SU-DHL-6 (cell line): ENCODE measurements at regions not wholly inside any gene's neighbourhood (a gene's known extent, or its start where the extent isn't known, plus 50 kb on each side); places are given as distances from the start of the nearest gene placed in this dataset.

Experiments
- H2AFZ ChIP-seq: fragments of 200-600 bp; sonication (generic); 2 replicates; pipeline ENCODE4 v1.6.1; 2014; ENCODE audit warnings: low read depth, mild to moderate bottlenecking, moderate library complexity, mixed read lengths, antibody characterized with exemption, low read length; ENCODE audit not compliant: severe bottlenecking
- H3F3A ChIP-seq: fragments of 200-600 bp; shearing (Covaris generic); 2 replicates; pipeline ENCODE4 v1.6.0; 2016; ENCODE audit warnings: antibody characterized with exemption, mild to moderate bottlenecking; ENCODE audit not compliant: insufficient read depth
- H3K27ac ChIP-seq: fragments of 200-600 bp; sonication (generic); 2 replicates; pipeline ENCODE4 v1.5.1; 2016; ENCODE audit warnings: low read depth, mild to moderate bottlenecking, low read length, moderate library complexity, mixed read lengths
- H3K27me3 ChIP-seq: fragments of 200-600 bp; sonication (generic), shearing (Covaris generic); 2 replicates; pipeline ENCODE4 v1.6.0; 2014; ENCODE audit warnings: mild to moderate bottlenecking, low read length
- H3K36me3 ChIP-seq: fragments of 200-600 bp; sonication (generic); 2 replicates; pipeline ENCODE4 v1.6.1; 2014; ENCODE audit warnings: mild to moderate bottlenecking, low read length, mixed read lengths
- H3K4me2 ChIP-seq: fragments of 300-600, 200-600 bp; shearing (Covaris generic), sonication (generic); 2 replicates; pipeline ENCODE4 v1.6.0; 2014; ENCODE audit warnings: low read length, low read depth, mild to moderate bottlenecking; ENCODE audit not compliant: poor library complexity, severe bottlenecking
- H3K4me3 ChIP-seq: fragments of 200-600 bp; sonication (generic); 2 replicates; pipeline ENCODE4 v1.5.1; 2014; ENCODE audit warnings: antibody characterized with exemption, low read length, mild to moderate bottlenecking, mixed read lengths; ENCODE audit not compliant: insufficient read depth, poor library complexity, severe bottlenecking
- H3K79me2 ChIP-seq: fragments of 200-600 bp; sonication (generic); 2 replicates; pipeline ENCODE4 v1.6.1; 2014; ENCODE audit warnings: mild to moderate bottlenecking, low read length, moderate library complexity; ENCODE audit not compliant: insufficient read depth
- H3K9ac ChIP-seq: fragments of 200-600 bp; sonication (generic); 2 replicates; pipeline ENCODE4 v1.7.0; 2014; ENCODE audit warnings: mild to moderate bottlenecking, low read length
- H3K9me2 ChIP-seq: fragments of 200-600 bp; sonication (generic); replicated peaks from 2 replicates; pipeline ENCODE4 v1.6.1; 2014; ENCODE audit warnings: low read length; ENCODE audit not compliant: insufficient read depth
- H3K9me3 ChIP-seq: fragments of 200-600 bp; sonication (generic); 2 replicates; pipeline ENCODE4 v1.6.1; 2014; ENCODE audit warnings: low read length, mixed read lengths; ENCODE audit not compliant: insufficient read depth
- H4K20me1 ChIP-seq: fragments of 200-600 bp; sonication (generic); 2 replicates; pipeline ENCODE4 v1.6.1; 2014; ENCODE audit warnings: low read depth, mild to moderate bottlenecking, antibody characterized with exemption, low read length, moderate library complexity, mixed read lengths
- EZH2phosphoT487 ChIP-seq: fragments of 200-600 bp; sonication (generic), shearing (Covaris generic); conservative IDR thresholded peaks from 2 replicates; pipeline ENCODE4 v1.6.1; 2018; ENCODE audit warnings: mild to moderate bottlenecking, antibody characterized with exemption, low read length, moderate library complexity, mixed read lengths
- TF ChIP-seq, protein P1 (sequence below): fragments of 200-600 bp; sonication (generic); IDR thresholded peaks from one replicate; pipeline ENCODE4 v1.5.1; 2017; ENCODE audit warnings: antibody characterized with exemption, mild to moderate bottlenecking, low read length, moderate library complexity; ENCODE audit not compliant: insufficient read depth, poor library complexity, severe bottlenecking

DNA sequence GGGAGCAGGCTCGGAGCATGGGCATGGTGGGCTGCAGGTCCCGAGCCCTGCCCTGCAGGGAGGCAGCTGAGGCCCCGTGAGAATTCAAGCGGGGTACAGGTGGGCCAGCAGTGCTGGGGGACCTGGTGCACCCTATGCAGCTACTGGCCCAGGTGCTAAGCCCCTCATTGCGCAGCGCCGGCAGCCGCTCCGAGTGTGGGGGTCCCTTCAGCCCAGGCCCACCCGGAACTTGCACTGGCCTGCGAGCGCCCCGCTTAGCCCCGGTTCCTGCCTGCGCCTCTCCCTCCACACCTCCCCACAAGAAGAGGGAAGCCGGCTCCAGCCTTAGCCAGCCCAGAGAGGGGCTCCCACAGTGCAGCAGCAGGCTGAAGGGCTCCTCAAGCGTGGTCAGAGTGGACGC lies 250.7 kb downstream of the CRPPA start:
- no peaks in the 10 kb centered on the region for H3F3A ChIP-seq
- no peak overlapping the region for H3K9ac ChIP-seq
- no peaks in the 10 kb centered on the region for H3K9me3 ChIP-seq
- H3K27me3 ChIP-seq: no peaks in the 10 kb centered on the region
- H3K36me3 ChIP-seq: no peaks in the 10 kb centered on the region
- no peak overlapping the region for H2AFZ ChIP-seq
- H3K4me3 ChIP-seq: no peak overlapping the region
- H3K27ac ChIP-seq: no peak overlapping the region
- no peaks in the 10 kb centered on the region for H3K79me2 ChIP-seq
- no peaks in the 10 kb centered on the region for H4K20me1 ChIP-seq
- no peak for TF ChIP-seq EZH2phosphoT487
- TF ChIP-seq, protein P1, sequence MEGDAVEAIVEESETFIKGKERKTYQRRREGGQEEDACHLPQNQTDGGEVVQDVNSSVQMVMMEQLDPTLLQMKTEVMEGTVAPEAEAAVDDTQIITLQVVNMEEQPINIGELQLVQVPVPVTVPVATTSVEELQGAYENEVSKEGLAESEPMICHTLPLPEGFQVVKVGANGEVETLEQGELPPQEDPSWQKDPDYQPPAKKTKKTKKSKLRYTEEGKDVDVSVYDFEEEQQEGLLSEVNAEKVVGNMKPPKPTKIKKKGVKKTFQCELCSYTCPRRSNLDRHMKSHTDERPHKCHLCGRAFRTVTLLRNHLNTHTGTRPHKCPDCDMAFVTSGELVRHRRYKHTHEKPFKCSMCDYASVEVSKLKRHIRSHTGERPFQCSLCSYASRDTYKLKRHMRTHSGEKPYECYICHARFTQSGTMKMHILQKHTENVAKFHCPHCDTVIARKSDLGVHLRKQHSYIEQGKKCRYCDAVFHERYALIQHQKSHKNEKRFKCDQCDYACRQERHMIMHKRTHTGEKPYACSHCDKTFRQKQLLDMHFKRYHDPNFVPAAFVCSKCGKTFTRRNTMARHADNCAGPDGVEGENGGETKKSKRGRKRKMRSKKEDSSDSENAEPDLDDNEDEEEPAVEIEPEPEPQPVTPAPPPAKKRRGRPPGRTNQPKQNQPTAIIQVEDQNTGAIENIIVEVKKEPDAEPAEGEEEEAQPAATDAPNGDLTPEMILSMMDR: no peak
- no peak overlapping the region for H3K4me2 ChIP-seq
- H3K9me2 ChIP-seq: no peaks in the 10 kb centered on the region

DNA sequence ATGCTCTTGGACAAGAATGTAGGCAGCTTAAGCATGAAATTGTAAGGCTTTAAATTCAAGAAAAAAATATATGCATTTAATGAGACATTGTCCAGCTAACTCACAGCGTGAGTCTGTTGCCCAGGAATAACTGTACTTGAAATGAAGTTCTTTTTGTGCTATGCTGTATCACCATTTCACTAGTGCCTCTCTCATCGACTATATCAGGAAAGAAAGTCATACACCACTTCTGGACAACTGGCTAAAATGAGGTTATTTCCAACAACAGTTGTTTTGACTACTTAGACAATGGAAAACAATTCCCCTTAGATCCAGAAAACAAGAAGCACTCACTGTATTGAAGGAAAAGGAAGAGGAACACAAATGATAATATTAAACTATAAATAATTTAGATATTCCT lies 251.8 kb downstream of the CRPPA start:
- Histone ChIP-seq H2AFZ (no peak overlapping the region), H3K36me3 (no peaks in the 10 kb centered on the region), H3K4me3 (no peak overlapping the region), H3K9me2 (no peaks in the 10 kb centered on the region), H3K4me2 (no peak overlapping the region), H4K20me1 (no peaks in the 10 kb centered on the region), H3K79me2 (no peaks in the 10 kb centered on the region), H3K27ac (no peak overlapping the region), H3K9ac (no peak overlapping the region), H3F3A (no peaks in the 10 kb centered on the region), H3K9me3 (no peaks in the 10 kb centered on the region), H3K27me3 (no peaks in the 10 kb centered on the region)
- TF ChIP-seq, protein P1: no peak

DNA sequence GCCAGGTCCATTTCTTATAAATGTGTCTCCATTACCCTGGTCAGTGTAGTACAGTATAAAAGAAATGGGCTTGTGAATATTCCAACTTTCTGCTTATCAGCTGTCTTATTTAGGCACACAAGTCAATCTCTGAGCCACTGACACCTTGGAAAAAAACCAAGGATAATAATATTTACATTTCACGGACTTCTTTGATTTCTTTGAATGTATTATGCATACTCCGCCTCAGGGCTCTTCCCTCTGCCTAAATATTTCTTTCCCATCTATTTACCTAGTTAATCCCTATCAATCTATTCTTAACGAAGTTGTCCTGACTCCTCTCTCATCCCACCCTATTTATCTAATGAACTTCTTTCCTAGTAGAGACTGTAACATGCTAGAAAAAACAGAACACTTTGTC lies 253.8 kb downstream of the CRPPA start:
- Histone ChIP-seq H3K79me2 (no peaks in the 10 kb centered on the region), H3K9me2 (no peaks in the 10 kb centered on the region)
- TF ChIP-seq, protein P1: no peak
- TF ChIP-seq EZH2phosphoT487: no peak

DNA sequence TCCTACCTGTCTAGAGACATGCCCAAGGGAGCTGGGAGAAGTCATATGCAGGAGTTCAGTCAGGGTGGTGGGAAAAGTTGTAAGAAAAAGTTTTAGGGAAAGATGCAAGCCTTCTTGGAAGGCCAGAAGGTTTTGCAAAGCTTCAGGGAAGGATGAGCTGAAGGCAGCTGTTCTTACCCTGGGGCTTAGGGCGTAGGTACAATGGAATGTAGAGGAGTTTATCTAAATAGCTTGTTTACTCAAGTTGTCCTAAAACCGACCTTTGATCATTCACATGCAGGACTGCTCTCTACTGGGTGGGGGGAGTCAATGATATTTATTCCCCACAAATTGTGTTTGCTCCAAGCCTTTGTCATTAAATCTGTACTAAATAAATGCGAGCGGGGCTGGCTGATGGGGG lies 277.0 kb downstream of the CRPPA start:
- TF ChIP-seq EZH2phosphoT487: no peak
- TF ChIP-seq, protein P1: no peak
- Histone ChIP-seq H3K27me3 (no peaks in the 10 kb centered on the region), H4K20me1 (no peaks in the 10 kb centered on the region)

More for the DNA sequence above, 253.8 kb downstream of the CRPPA start:
- Histone ChIP-seq H3F3A (no peaks in the 10 kb centered on the region), H2AFZ (no peak overlapping the region), H3K4me2 (no peak overlapping the region), H4K20me1 (no peaks in the 10 kb centered on the region), H3K27me3 (no peaks in the 10 kb centered on the region), H3K9me3 (no peaks in the 10 kb centered on the region), H3K9ac (no peak overlapping the region), H3K27ac (no peak overlapping the region), H3K4me3 (no peak overlapping the region), H3K36me3 (no peaks in the 10 kb centered on the region)

More for the DNA sequence above, 277.0 kb downstream of the CRPPA start:
- H3K27ac ChIP-seq: no peak overlapping the region
- H3K36me3 ChIP-seq: no peaks in the 10 kb centered on the region
- no peak overlapping the region for H3K4me3 ChIP-seq
- no peak overlapping the region for H3K9ac ChIP-seq
- no peaks in the 10 kb centered on the region for H3K9me2 ChIP-seq
- H3F3A ChIP-seq: no peaks in the 10 kb centered on the region
- no peak overlapping the region for H2AFZ ChIP-seq
- no peak overlapping the region for H3K4me2 ChIP-seq
- no peaks in the 10 kb centered on the region for H3K79me2 ChIP-seq
- H3K9me3 ChIP-seq: peaks cover 8% of the 10 kb centered on the region; the same call in 1 of the 2 replicates
